H1 (cell line): ENCODE measurements at regions not wholly inside any gene's neighbourhood (a gene's known extent, or its start where the extent isn't known, plus 50 kb on each side); places are given as distances from the start of the nearest gene placed in this dataset.
A peak's percentile ranks its signal among the peaks of the same experiment; 100 is the strongest.

Experiments used
- CTCF ChIA-PET: fragments of 300-600 bp; sonication (Branson Sonifier 250); formaldehyde crosslinking; loops from one replicate; lab custom pipeline; 2021; ENCODE audit not compliant: partially characterized antibody; lab: Charles Lee
- POLR2A ChIA-PET: fragments of 300-600 bp; sonication (Branson Sonifier 250); formaldehyde crosslinking; loops from one replicate; lab custom pipeline; 2021; ENCODE audit warnings: inconsistent platforms; ENCODE audit not compliant: partially characterized antibody; lab: Charles Lee
- DNase-seq, 2 experiments: peaks; one replicate each; pipeline versions ENCODE4 v3.0.0 to v3.0.0-alpha.2; 2010 to 2022; ENCODE audit warnings: low spot score in 2 of 2, low read depth in 1 of 2, mixed read lengths in 1 of 2
- FAIRE-seq: peaks from 2 replicates; lab custom pipeline; 2011; peaks lifted over from hg19 to GRCh38; lab: Jason Lieb, UNC
- H2AFZ ChIP-seq: 2 replicates; pipeline ENCODE4 v1.8.1; 2012; ENCODE audit warnings: low read length, inconsistent platforms
- H2AK5ac ChIP-seq: 2 replicates; pipeline ENCODE4 v1.6.1; 2013; ENCODE audit warnings: low read depth, low read length
- H2BK120ac ChIP-seq: replicated peaks from 2 replicates; pipeline ENCODE3; 2013; ENCODE audit warnings: low read depth, low read length, inconsistent platforms
- H2BK12ac ChIP-seq: 2 replicates; pipeline ENCODE4 v1.6.1; 2013; ENCODE audit warnings: low read depth, low read length
- H2BK15ac ChIP-seq: 2 replicates; pipeline ENCODE4 v1.6.1; 2013; ENCODE audit warnings: low read length
- H2BK20ac ChIP-seq: 2 replicates; pipeline ENCODE4 v1.6.1; 2013; ENCODE audit warnings: low read length
- H2BK5ac ChIP-seq: 2 replicates; pipeline ENCODE4 v1.6.1; 2013; ENCODE audit warnings: low read depth, low read length
- H3K14ac ChIP-seq: 2 replicates; pipeline ENCODE4 v1.6.1; 2013; ENCODE audit warnings: inconsistent platforms; ENCODE audit not compliant: insufficient read length
- H3K18ac ChIP-seq: 2 replicates; pipeline ENCODE4 v1.6.1; 2013; ENCODE audit warnings: low read length; ENCODE audit errors: extremely low read depth
- H3K23ac ChIP-seq: 2 replicates; pipeline ENCODE4 v1.6.1; 2013; ENCODE audit warnings: inconsistent platforms; ENCODE audit not compliant: insufficient read length
- H3K23me2 ChIP-seq: 2 replicates; pipeline ENCODE4 v1.6.1; 2013; ENCODE audit warnings: low read depth, low read length
- H3K27ac ChIP-seq: 2 replicates; pipeline ENCODE4 v1.6.1; 2011; ENCODE audit warnings: low read depth, low read length, inconsistent platforms
- H3K27me3 ChIP-seq, 4 experiments: replicated peaks in 1 of 4; 1 replicate in 1 of 4; 2 replicates in 3 of 4; pipeline versions ENCODE4 v1.6.1 to v1.8.1; 2011 to 2013; ENCODE audit warnings: low read length in 3 of 4, mild to moderate bottlenecking in 3 of 4, inconsistent platforms in 2 of 4, mixed read lengths in 2 of 4, moderate library complexity in 1 of 4; ENCODE audit not compliant: control insufficient read depth in 3 of 4, insufficient read depth in 3 of 4; ENCODE audit errors: extremely low read depth in 1 of 4
- H3K36me3 ChIP-seq, 4 experiments: 2 replicates each; pipeline versions ENCODE4 v1.6.1 to v1.8.1; 2011 to 2013; ENCODE audit warnings: mild to moderate bottlenecking in 4 of 4, low read length in 3 of 4, moderate library complexity in 2 of 4, control low read depth in 1 of 4, inconsistent platforms in 1 of 4; ENCODE audit not compliant: insufficient read depth in 4 of 4, control insufficient read depth in 2 of 4
- H3K4ac ChIP-seq: replicated peaks from 2 replicates; pipeline ENCODE3; 2013; ENCODE audit warnings: low read length, low read depth, mixed read lengths, inconsistent platforms; ENCODE audit not compliant: insufficient read length
- H3K4me1 ChIP-seq, 4 experiments: replicated peaks in 1 of 4; 1 replicate in 1 of 4; 2 replicates in 3 of 4; pipeline versions ENCODE4 v1.6.1 to v1.8.1; 2011 to 2013; ENCODE audit warnings: low read length in 3 of 4, inconsistent platforms in 2 of 4, mixed read lengths in 1 of 4; ENCODE audit not compliant: insufficient read depth in 4 of 4, control insufficient read depth in 3 of 4
- H3K4me2 ChIP-seq, 2 experiments: 2 replicates each; pipeline versions ENCODE4 v1.6.1 to v1.8.1; 2011 to 2013; ENCODE audit warnings: low read depth in 2 of 2, low read length in 2 of 2, control low read depth in 1 of 2, inconsistent platforms in 1 of 2, mild to moderate bottlenecking in 1 of 2; ENCODE audit not compliant: insufficient read depth in 1 of 2
- H3K4me3 ChIP-seq, 4 experiments: fragments of 200-600, 300-600 bp in 1 of 4; sonication (generic), shearing (Covaris generic), sonication (Bioruptor Twin) in 1 of 4; 2 replicates each; pipeline versions ENCODE4 v1.5.1 to v1.8.1; 2011 to 2016; ENCODE audit warnings: low read length in 4 of 4, low read depth in 3 of 4, control low read depth in 2 of 4, inconsistent platforms in 2 of 4, mild to moderate bottlenecking in 2 of 4, mixed read lengths in 1 of 4, moderate library complexity in 1 of 4; ENCODE audit not compliant: insufficient read depth in 2 of 4; ENCODE audit errors: extremely low read depth in 1 of 4
- H3K56ac ChIP-seq: replicated peaks from 2 replicates; pipeline ENCODE3; 2013; ENCODE audit warnings: low read depth, mild to moderate bottlenecking, mixed read lengths, low read length, inconsistent platforms; ENCODE audit not compliant: insufficient read length
- H3K79me1 ChIP-seq: 2 replicates; pipeline ENCODE4 v1.6.1; 2013; ENCODE audit warnings: low read depth, low read length, control low read depth
- H3K79me2 ChIP-seq, 2 experiments: 2 replicates each; pipeline versions ENCODE4 v1.6.1 to v1.8.1; 2012 to 2013; ENCODE audit warnings: low read length in 2 of 2, mild to moderate bottlenecking in 2 of 2, inconsistent platforms in 1 of 2; ENCODE audit not compliant: insufficient read depth in 2 of 2, control insufficient read depth in 1 of 2
- H3K9ac ChIP-seq, 4 experiments: replicated peaks in 1 of 4; 1 replicate in 1 of 4; 2 replicates in 3 of 4; pipeline versions ENCODE4 v1.6.1 to v1.8.1; 2011 to 2013; ENCODE audit warnings: low read depth in 3 of 4, low read length in 3 of 4, control low read depth in 2 of 4, mild to moderate bottlenecking in 2 of 4, moderate library complexity in 2 of 4, inconsistent platforms in 1 of 4; ENCODE audit errors: extremely low read depth in 1 of 4
- H3K9me3 ChIP-seq, 2 experiments: 2 replicates each; pipeline versions ENCODE4 v1.6.1 to v1.8.1; 2012 to 2013; ENCODE audit warnings: mild to moderate bottlenecking in 2 of 2, moderate library complexity in 2 of 2, control low read depth in 1 of 2, inconsistent platforms in 1 of 2, low read depth in 1 of 2, low read length in 1 of 2, mixed read lengths in 1 of 2; ENCODE audit not compliant: insufficient read depth in 2 of 2
- H4K20me1 ChIP-seq, 2 experiments: replicated peaks in 1 of 2; 2 replicates each; pipeline versions ENCODE3 to v1.8.1; 2011 to 2013; ENCODE audit warnings: inconsistent platforms in 2 of 2, low read length in 2 of 2, mild to moderate bottlenecking in 1 of 2; ENCODE audit not compliant: insufficient read depth in 2 of 2, control insufficient read depth in 1 of 2
- H4K5ac ChIP-seq: 2 replicates; pipeline ENCODE4 v1.6.1; 2013; ENCODE audit warnings: low read length, low read depth, mixed read lengths, inconsistent platforms; ENCODE audit not compliant: insufficient read length
- H4K8ac ChIP-seq: 2 replicates; pipeline ENCODE4 v1.8.0; 2013; ENCODE audit warnings: mild to moderate bottlenecking, moderate library complexity, low read length, inconsistent platforms; ENCODE audit not compliant: insufficient read depth; ENCODE audit errors: extremely low read depth
- H4K91ac ChIP-seq: replicated peaks from 2 replicates; pipeline ENCODE3; 2013; ENCODE audit warnings: low read length, mixed read lengths, inconsistent platforms; ENCODE audit not compliant: insufficient read length
- CTCF ChIP-seq, 3 experiments: IDR thresholded peaks; 1 replicate in 2 of 3; 2 replicates in 1 of 3; pipeline versions ENCODE4 v1.5.1 to v1.6.1; 2011; ENCODE audit warnings: low read length in 3 of 3, mild to moderate bottlenecking in 3 of 3, inconsistent platforms in 2 of 3, low read depth in 1 of 3, moderate library complexity in 1 of 3; ENCODE audit not compliant: insufficient read depth in 1 of 3; ENCODE audit errors: control extremely low read depth in 1 of 3
- KDM4A ChIP-seq: IDR thresholded peaks from one replicate; pipeline ENCODE4 v1.7.1; 2012; ENCODE audit warnings: low read depth, mild to moderate bottlenecking, moderate library complexity, low read length, inconsistent platforms; ENCODE audit not compliant: severe bottlenecking
- POLR2A ChIP-seq, 2 experiments: IDR thresholded peaks; 1 replicate in 1 of 2; 2 replicates in 1 of 2; pipeline ENCODE4 v1.6.1; 2011; ENCODE audit warnings: low read depth in 2 of 2, low read length in 2 of 2, mild to moderate bottlenecking in 2 of 2; ENCODE audit errors: control extremely low read depth in 1 of 2
- RAD21 ChIP-seq, 2 experiments: IDR thresholded peaks in 1 of 2; conservative IDR thresholded peaks in 1 of 2; 2 replicates each; pipeline ENCODE4 v1.6.1; 2011; ENCODE audit warnings: low read depth in 2 of 2, low read length in 2 of 2, improper control_type of control experiment in 1 of 2, inconsistent platforms in 1 of 2, mild to moderate bottlenecking in 1 of 2, moderate library complexity in 1 of 2
- TAF1 ChIP-seq: IDR thresholded peaks from 2 replicates; pipeline ENCODE4 v1.6.1; 2011; ENCODE audit warnings: mild to moderate bottlenecking, low read depth, low read length
- WGBS, 2 experiments: shearing (Covaris generic) in 1 of 2; methylation state at CpG; one replicate each; pipeline versions ENCODE4 v1.1.6 to v1.1.7; 2013 to 2015; ENCODE audit warnings: low lambda C conversion rate in 2 of 2, mixed read lengths in 2 of 2, inconsistent platforms in 1 of 2, low coverage in 1 of 2, missing lambda C conversion rate in 1 of 2; ENCODE audit not compliant: insufficient replicate concordance in 2 of 2, insufficient coverage in 1 of 2, insufficient read length in 1 of 2; ENCODE audit errors: extremely low coverage in 1 of 2, missing lambda C conversion rate in 1 of 2; 5-methylcytosine and 5-hydroxymethylcytosine counted together

DNA sequence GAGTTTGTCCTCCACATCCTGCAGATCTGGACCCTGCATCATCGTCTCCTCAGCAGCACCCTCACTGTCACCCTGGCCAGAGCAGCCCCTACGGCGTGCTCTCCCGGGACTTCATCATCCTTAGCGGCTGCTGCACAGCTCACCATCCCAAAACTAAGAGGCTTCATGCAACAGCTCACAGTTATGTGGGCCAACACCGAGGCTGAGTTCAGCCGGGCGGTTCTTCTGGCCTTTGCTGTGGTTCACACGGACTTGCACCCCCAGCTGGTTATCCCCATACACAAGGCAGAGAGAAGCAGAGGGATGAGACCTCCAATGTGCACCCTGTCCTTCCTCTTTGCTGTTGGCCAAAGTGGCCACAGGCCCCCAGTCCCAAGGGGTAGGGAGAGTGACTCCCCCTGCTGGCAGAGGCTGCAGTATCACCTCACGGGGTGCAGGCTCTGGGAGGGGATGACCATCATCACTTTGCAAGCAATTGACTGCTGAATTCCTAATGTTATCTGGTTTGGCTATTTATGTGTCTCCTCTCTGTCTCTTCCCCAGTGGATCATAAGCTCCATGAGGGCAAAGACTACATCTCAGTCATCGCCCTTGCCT lies 276.8 kb downstream of the BRD1 start:
- H3K4me2 ChIP-seq, result no peak overlapping the region
- no peak overlapping the region for H2AK5ac ChIP-seq
- no peaks in the 10 kb centered on the region for H3K36me3 ChIP-seq
- POLR2A ChIA-PET, result no interaction called here
- peak overlapping the region; percentile 46 for H4K91ac ChIP-seq
- no peaks in the 10 kb centered on the region for H4K20me1 ChIP-seq
- H3K4ac ChIP-seq, result no peak overlapping the region
- no peak overlapping the region for H2BK12ac ChIP-seq
- no peak overlapping the region for H3K23ac ChIP-seq
- H2BK5ac ChIP-seq, result no peak overlapping the region
- no peak overlapping the region for H4K5ac ChIP-seq
- H3K9me3 ChIP-seq, result peaks cover 8 to 14% of the 10 kb centered on the region in 2 experiments; a peak in 3 of 4 replicates
- H3K56ac ChIP-seq, result no peak overlapping the region
- FAIRE-seq (no peak), DNase-seq (no peak)
- H3K4me1 ChIP-seq, result peaks cover 0 to 5% (median 3%) of the 10 kb centered on the region in 4 experiments; a peak in 6 of 7 replicates
- no peaks in the 10 kb centered on the region for H3K23me2 ChIP-seq
- H2BK120ac ChIP-seq, result no peak overlapping the region
- no peak overlapping the region for H3K14ac ChIP-seq
- H3K27ac ChIP-seq, result no peak overlapping the region
- no peak overlapping the region for H3K9ac ChIP-seq
- 0 out of 2 replicates have a peak overlapping the region, but pooled peaks have one; percentile 46 for H2BK15ac ChIP-seq
- H2BK20ac ChIP-seq, result peak overlapping the region; percentile 72; the same call in 1 of the 2 replicates
- 92% methylated on average over 11 of the region's 11 CpGs; no CpG with 5 or more reads in 1 of the 2 experiments for WGBS, 2 experiments
- H3K79me2 ChIP-seq, result no peaks in the 10 kb centered on the region
- no peaks in the 10 kb centered on the region for H3K79me1 ChIP-seq
- TF ChIP-seq CTCF (IDR thresholded peaks at IDR 0.05; ENCODE audit: control extremely low read depth in 1 of 3, insufficient read depth in 1 of 3, low read depth in 1 of 3, low read length in 3 of 3), result peak; percentile 41 to 61 (median 58)
- peak; percentile 55 to 68 for TF ChIP-seq RAD21 (IDR thresholded peaks at IDR 0.05 in 1 of 2, conservative IDR thresholded peaks at IDR 0.05 in 1 of 2; ENCODE audit: low read depth in 2 of 2, low read length in 2 of 2)
- no peak for TF ChIP-seq TAF1
- no peak for TF ChIP-seq KDM4A
- TF ChIP-seq POLR2A (IDR thresholded peaks at IDR 0.05; ENCODE audit: control extremely low read depth in 1 of 2, low read depth in 2 of 2, low read length in 2 of 2), result no peak
- CTCF ChIA-PET, result interaction anchor here (0.6 to 2.8 kb wide), 23 partner anchors 9 to 1969 kb away, joined by 3 to 13 read pairs (median 3); no protein-coding TSS in a partner anchor
- no peak overlapping the region for H2AFZ ChIP-seq
- H3K18ac ChIP-seq, result no peak overlapping the region
- H4K8ac ChIP-seq, result no peak overlapping the region
- no peak overlapping the region for H3K4me3 ChIP-seq
- H3K27me3 ChIP-seq, result no peaks in the 10 kb centered on the region; a peak in 2 of 7 replicates
